Smooth muscle cell (in vitro differentiated cells): ENCODE measurements at regions not wholly inside any gene's neighbourhood (a gene's known extent, or its start where the extent isn't known, plus 50 kb on each side); places are given as distances from the start of the nearest gene placed in this dataset.

ENCODE experiments used
- DNase-seq: peaks from one replicate; lab custom pipeline; 2025; ENCODE audit not compliant: unreplicated experiment; lab: John Stamatoyannopoulos, UW
- H2AFZ ChIP-seq: fragments of 200-600 bp; sonication (generic); 2 replicates; pipeline ENCODE4 v1.6.0; 2016; ENCODE audit warnings: antibody characterized with exemption, low read depth, mild to moderate bottlenecking
- H3F3A ChIP-seq: fragments of 200-600 bp; sonication (generic); 2 replicates; pipeline ENCODE4 v1.6.0; 2017; ENCODE audit warnings: antibody characterized with exemption, low read depth
- H3K27ac ChIP-seq: fragments of 200-600 bp; sonication (generic); 2 replicates; pipeline ENCODE4 v1.5.1; 2016; ENCODE audit warnings: low read depth, mild to moderate bottlenecking
- H3K27me3 ChIP-seq: fragments of 200-600 bp; sonication (generic); 2 replicates; pipeline ENCODE4 v1.6.1; 2016; ENCODE audit warnings: low read depth, mild to moderate bottlenecking
- H3K36me3 ChIP-seq: fragments of 200-600 bp; sonication (generic); 2 replicates; pipeline ENCODE4 v1.5.1; 2016; ENCODE audit warnings: low read depth
- H3K4me1 ChIP-seq: fragments of 200-600 bp; sonication (generic); 2 replicates; pipeline ENCODE4 v1.5.1; 2016; ENCODE audit warnings: low read depth
- H3K4me2 ChIP-seq: fragments of 200-600 bp; sonication (generic); 2 replicates; pipeline ENCODE4 v1.6.0; 2016; ENCODE audit warnings: mild to moderate bottlenecking
- H3K4me3 ChIP-seq: fragments of 200-600 bp; sonication (generic); 2 replicates; pipeline ENCODE4 v1.5.1; 2016; ENCODE audit warnings: mild to moderate bottlenecking
- H3K79me2 ChIP-seq: fragments of 200-600 bp; sonication (generic); 2 replicates; pipeline ENCODE4 v1.6.0; 2016; ENCODE audit warnings: low read depth, mild to moderate bottlenecking
- H3K9ac ChIP-seq: fragments of 200-600 bp; sonication (generic); 2 replicates; pipeline ENCODE4 v1.6.0; 2016; ENCODE audit warnings: low read depth
- H3K9me3 ChIP-seq: fragments of 200-600 bp; sonication (generic); replicated peaks from 2 replicates; pipeline ENCODE4 v1.5.1; 2016; ENCODE audit warnings: low read depth
- H4K20me1 ChIP-seq: fragments of 200-600 bp; sonication (generic); 2 replicates; pipeline ENCODE4 v1.6.0; 2016; ENCODE audit warnings: low read depth
- WGBS: methylation state at CpG from one replicate; pipeline ENCODE4 v1.1.7; 2016; ENCODE audit warnings: low lambda C conversion rate; 5-methylcytosine and 5-hydroxymethylcytosine counted together
- TF ChIP-seq, protein P1 (sequence below): fragments of 200-600 bp; sonication (generic); IDR thresholded peaks from 2 replicates; pipeline ENCODE4 v1.5.1; 2017; ENCODE audit warnings: borderline replicate concordance, mild to moderate bottlenecking, antibody characterized with exemption; ENCODE audit not compliant: insufficient read depth, poor library complexity, severe bottlenecking

DNA sequence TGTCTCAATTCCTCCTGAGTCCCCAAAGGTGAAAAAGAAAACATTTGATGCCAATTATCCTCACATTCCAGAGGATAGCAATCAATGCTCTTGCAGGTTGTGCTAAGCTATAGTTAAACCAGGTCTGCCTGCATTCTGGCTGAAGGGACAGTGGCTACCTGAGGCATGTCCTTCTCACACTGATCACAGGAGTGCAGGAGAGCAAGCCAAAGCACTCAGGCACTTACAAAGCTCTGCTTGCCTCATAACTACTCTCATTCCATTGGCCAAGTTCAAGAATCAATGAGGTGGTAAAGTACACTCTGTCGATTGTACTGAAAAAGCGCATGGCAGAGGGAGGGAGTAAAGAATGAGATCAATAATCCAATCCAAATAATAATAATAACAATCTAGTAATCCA lies 342.0 kb upstream of the PPP2R3A start:
- Histone ChIP-seq H3K27ac (no peak overlapping the region), H4K20me1 (no peaks in the 10 kb centered on the region), H2AFZ (no peak overlapping the region), H3K27me3 (no peaks in the 10 kb centered on the region), H3K4me1 (no peaks in the 10 kb centered on the region), H3K9ac (no peak overlapping the region), H3K4me2 (no peak overlapping the region), H3K79me2 (no peaks in the 10 kb centered on the region), H3F3A (no peaks in the 10 kb centered on the region), H3K36me3 (no peaks in the 10 kb centered on the region), H3K4me3 (no peak overlapping the region), H3K9me3 (no peaks in the 10 kb centered on the region)
- DNase-seq: no peak
- 84% methylated on average over 2 of the region's 2 CpGs for WGBS
- TF ChIP-seq, protein P1, sequence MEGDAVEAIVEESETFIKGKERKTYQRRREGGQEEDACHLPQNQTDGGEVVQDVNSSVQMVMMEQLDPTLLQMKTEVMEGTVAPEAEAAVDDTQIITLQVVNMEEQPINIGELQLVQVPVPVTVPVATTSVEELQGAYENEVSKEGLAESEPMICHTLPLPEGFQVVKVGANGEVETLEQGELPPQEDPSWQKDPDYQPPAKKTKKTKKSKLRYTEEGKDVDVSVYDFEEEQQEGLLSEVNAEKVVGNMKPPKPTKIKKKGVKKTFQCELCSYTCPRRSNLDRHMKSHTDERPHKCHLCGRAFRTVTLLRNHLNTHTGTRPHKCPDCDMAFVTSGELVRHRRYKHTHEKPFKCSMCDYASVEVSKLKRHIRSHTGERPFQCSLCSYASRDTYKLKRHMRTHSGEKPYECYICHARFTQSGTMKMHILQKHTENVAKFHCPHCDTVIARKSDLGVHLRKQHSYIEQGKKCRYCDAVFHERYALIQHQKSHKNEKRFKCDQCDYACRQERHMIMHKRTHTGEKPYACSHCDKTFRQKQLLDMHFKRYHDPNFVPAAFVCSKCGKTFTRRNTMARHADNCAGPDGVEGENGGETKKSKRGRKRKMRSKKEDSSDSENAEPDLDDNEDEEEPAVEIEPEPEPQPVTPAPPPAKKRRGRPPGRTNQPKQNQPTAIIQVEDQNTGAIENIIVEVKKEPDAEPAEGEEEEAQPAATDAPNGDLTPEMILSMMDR: no peak

DNA sequence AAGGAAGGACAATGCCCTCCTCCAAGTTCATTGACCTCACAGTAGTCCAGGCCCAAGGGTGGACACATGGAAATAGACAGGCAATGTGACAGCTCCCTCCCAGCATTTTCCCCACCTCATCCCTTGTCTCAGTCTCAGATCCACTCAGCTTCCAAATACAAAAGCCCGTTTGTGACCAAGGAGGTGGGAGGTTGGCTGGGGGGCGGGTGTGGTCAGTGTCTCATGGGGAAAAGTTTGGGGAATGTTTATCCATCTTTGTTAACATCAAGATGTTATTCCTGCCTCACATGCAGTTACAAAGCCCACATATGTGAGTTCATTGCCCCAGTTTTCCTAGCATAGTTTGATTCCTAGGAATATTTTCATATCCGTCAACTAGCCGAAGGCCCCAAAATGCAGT lies 338.5 kb upstream of the PPP2R3A start:
- peaks cover 10% of the 10 kb centered on the region for H3K4me1 ChIP-seq
- 86% methylated on average over 4 of the region's 4 CpGs for WGBS
- TF ChIP-seq, protein P1: no peak
- no peak overlapping the region for H3K4me2 ChIP-seq
- no peaks in the 10 kb centered on the region for H3F3A ChIP-seq
- no peak overlapping the region for H2AFZ ChIP-seq
- H4K20me1 ChIP-seq: no peaks in the 10 kb centered on the region
- H3K36me3 ChIP-seq: no peaks in the 10 kb centered on the region
- no peaks in the 10 kb centered on the region for H3K9me3 ChIP-seq
- H3K79me2 ChIP-seq: no peaks in the 10 kb centered on the region
- no peaks in the 10 kb centered on the region for H3K27me3 ChIP-seq
- H3K4me3 ChIP-seq: no peak overlapping the region
- H3K9ac ChIP-seq: no peak overlapping the region
- no peak for DNase-seq
- H3K27ac ChIP-seq: no peak overlapping the region

DNA sequence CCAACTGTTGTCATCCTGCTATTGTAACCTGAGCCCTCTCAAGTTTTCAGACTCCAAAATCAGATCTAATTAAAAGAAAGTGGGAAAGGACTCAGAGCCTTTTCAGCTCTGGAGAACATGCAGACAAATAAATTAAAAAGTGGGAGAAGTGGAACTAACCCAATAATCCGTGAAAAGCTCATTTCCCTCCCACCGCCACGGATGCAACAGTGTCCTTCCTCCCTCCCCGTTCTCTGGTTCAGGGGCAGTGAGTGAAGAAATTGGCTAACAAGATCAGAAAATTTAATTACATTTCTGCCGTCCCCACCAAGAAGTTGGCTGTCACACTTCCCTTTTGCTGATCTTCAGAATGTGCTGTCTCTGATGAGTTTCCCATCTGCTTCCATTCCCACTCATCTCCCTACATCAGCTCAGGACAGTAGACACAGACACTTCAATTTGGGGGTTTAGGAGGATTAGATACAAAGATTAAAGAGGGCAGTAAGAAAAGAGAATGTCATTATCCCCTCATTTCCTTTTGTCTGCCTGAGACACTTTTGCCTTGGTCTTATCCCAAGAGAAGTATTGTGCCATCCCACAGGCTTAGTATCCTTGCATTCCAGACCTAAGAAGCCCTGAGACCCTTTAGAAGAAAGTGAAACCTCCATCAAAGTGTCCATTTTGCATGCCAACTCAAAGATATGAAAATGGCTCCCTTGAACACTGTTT lies 335.7 kb upstream of the PPP2R3A start:
- Histone ChIP-seq H3K9me3 (no peaks in the 10 kb centered on the region), H3K27ac (no peak overlapping the region), H4K20me1 (no peaks in the 10 kb centered on the region), H3K9ac (no peak overlapping the region), H3K4me1 (peaks cover 10% of the 10 kb centered on the region), H2AFZ (no peak overlapping the region), H3K79me2 (no peaks in the 10 kb centered on the region), H3K4me3 (no peak overlapping the region), H3K4me2 (no peak overlapping the region), H3F3A (no peaks in the 10 kb centered on the region), H3K27me3 (no peaks in the 10 kb centered on the region), H3K36me3 (no peaks in the 10 kb centered on the region)
- TF ChIP-seq, protein P1: no peak
- no peak for DNase-seq
- WGBS: 48% methylated on average over 5 of the region's 5 CpGs

DNA sequence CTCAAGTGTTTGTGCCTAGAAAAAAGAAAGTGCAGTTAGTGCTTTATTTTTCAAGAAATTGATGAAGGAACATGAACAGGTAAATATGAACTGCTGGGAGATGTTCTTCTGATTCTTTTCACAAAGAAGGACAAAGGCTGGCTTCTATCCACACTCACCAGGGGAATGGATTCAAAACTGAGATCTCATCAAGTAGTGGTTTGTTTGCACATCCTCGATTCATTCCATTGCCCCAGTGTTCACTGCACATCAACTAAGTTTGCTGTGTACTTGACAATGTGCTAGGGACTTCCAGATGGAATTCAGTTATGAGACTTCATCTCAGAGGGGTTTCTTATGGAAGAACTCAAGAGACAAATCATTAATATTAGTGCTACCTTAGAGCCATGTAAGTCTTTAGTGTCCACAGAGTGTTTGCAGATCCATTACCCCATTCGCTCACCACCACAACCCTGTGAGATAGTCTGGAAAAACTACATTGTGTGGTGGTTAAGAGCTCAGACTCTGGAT lies 332.9 kb upstream of the PPP2R3A start:
- no peaks in the 10 kb centered on the region for H4K20me1 ChIP-seq
- no peak overlapping the region for H3K4me2 ChIP-seq
- no peaks in the 10 kb centered on the region for H3K9me3 ChIP-seq
- TF ChIP-seq, protein P1: no peak
- no peak overlapping the region for H2AFZ ChIP-seq
- no peaks in the 10 kb centered on the region for H3K36me3 ChIP-seq
- H3K27ac ChIP-seq: no peak overlapping the region
- H3K4me3 ChIP-seq: no peak overlapping the region
- H3K9ac ChIP-seq: no peak overlapping the region
- no peaks in the 10 kb centered on the region for H3K27me3 ChIP-seq
- no peak for DNase-seq
- peaks cover 10% of the 10 kb centered on the region for H3K4me1 ChIP-seq
- H3K79me2 ChIP-seq: no peaks in the 10 kb centered on the region
- WGBS: 92% methylated on average over 2 of the region's 2 CpGs
- no peaks in the 10 kb centered on the region for H3F3A ChIP-seq
